GM12865 (cell line): ENCODE measurements at regions not wholly inside any gene's neighbourhood (a gene's known extent, or its start where the extent isn't known, plus 50 kb on each side); places are given as distances from the start of the nearest gene placed in this dataset.

Experiments used
- DNase-seq: peaks from one replicate; pipeline ENCODE4 v3.0.0; 2010; ENCODE audit warnings: low read depth
- H3K4me3 ChIP-seq: 2 replicates; pipeline ENCODE4 v1.5.1; 2011; ENCODE audit warnings: mild to moderate bottlenecking, low read depth, low read length, control low read depth
- TF ChIP-seq, protein P1 (sequence below): IDR thresholded peaks from 2 replicates; pipeline ENCODE4 v1.5.1; 2011; ENCODE audit warnings: low read length, control low read depth, low read depth, inconsistent platforms; ENCODE audit not compliant: insufficient read depth; ENCODE audit errors: missing control alignments

DNA sequence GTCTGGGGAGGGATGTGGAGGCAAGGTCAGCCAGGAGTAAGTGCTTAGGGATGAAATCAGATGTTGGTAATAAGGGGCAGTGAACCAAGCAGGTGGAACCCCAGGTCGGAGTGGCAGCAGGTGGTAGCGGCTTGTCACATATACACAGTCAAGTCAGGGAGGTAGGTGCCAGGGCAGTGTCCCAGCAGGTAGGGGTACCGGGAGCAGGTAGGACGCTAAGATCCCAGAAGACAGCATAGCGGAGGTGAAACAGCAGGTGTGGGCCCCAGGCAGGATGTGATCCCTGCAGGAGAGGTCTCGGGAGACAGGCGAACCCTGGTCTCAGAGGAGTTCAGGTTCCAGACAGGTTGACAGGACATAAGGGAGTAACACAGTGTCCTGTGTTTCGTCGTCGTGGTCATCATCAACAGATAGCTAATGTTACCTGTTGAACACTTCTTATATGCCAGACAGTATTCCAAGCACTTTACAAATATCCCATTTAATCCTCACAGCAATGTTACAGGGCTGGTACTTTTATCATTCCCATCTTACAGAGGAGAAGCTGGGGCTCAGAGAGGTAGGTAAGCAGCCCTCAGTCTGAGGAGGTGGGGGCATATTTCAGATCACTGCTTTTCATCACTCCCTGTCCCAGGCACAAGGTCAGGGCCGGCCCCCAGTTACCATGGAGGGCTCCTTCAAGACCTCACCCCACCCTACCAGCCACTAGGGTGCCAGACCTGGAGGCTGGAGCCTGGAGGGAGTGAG lies 241.6 kb downstream of the UACA start:
- DNase-seq: no peak
- TF ChIP-seq, protein P1, sequence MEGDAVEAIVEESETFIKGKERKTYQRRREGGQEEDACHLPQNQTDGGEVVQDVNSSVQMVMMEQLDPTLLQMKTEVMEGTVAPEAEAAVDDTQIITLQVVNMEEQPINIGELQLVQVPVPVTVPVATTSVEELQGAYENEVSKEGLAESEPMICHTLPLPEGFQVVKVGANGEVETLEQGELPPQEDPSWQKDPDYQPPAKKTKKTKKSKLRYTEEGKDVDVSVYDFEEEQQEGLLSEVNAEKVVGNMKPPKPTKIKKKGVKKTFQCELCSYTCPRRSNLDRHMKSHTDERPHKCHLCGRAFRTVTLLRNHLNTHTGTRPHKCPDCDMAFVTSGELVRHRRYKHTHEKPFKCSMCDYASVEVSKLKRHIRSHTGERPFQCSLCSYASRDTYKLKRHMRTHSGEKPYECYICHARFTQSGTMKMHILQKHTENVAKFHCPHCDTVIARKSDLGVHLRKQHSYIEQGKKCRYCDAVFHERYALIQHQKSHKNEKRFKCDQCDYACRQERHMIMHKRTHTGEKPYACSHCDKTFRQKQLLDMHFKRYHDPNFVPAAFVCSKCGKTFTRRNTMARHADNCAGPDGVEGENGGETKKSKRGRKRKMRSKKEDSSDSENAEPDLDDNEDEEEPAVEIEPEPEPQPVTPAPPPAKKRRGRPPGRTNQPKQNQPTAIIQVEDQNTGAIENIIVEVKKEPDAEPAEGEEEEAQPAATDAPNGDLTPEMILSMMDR: no peak
- no peak overlapping the region for H3K4me3 ChIP-seq

DNA sequence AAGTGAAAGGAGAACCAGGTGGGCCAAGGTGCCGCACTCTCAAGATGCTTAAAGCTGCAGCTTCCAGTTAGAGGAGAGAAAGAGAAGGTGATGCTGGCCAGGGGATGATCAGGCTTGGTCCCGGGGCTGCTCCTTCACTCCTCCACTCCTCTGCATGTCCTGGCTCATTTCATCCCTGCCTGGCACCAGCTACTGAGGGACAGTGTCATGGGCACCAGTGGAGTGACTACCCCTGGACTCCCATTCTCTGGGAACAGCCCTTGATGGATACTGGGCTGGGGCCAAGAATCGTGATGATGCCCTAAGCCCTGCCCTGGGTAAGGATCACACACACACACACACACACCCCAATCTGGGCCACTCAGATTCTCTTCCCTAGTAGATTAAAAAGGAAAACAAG lies 243.7 kb downstream of the UACA start:
- H3K4me3 ChIP-seq: no peak overlapping the region
- TF ChIP-seq, protein P1: no peak
- no peak for DNase-seq

DNA sequence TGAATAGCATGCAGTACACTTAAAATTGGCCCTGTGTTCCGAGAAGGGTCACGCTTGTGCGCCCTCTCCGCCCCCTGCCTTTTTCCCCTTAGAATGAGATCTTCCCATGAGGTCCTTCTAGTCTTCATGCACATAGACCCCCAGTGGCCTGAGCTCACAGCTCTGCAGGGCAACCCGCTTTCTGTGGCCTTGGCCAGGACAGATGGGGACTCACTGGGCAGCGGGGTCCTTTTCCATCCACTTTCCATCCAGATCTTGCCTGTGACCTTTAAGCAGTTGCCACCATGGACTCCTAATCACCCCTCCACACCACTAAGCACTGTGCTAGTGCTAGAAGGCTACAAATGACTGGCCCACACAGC lies 244.4 kb downstream of the UACA start:
- no peak overlapping the region for H3K4me3 ChIP-seq
- DNase-seq: no peak
- TF ChIP-seq, protein P1: no peak

DNA sequence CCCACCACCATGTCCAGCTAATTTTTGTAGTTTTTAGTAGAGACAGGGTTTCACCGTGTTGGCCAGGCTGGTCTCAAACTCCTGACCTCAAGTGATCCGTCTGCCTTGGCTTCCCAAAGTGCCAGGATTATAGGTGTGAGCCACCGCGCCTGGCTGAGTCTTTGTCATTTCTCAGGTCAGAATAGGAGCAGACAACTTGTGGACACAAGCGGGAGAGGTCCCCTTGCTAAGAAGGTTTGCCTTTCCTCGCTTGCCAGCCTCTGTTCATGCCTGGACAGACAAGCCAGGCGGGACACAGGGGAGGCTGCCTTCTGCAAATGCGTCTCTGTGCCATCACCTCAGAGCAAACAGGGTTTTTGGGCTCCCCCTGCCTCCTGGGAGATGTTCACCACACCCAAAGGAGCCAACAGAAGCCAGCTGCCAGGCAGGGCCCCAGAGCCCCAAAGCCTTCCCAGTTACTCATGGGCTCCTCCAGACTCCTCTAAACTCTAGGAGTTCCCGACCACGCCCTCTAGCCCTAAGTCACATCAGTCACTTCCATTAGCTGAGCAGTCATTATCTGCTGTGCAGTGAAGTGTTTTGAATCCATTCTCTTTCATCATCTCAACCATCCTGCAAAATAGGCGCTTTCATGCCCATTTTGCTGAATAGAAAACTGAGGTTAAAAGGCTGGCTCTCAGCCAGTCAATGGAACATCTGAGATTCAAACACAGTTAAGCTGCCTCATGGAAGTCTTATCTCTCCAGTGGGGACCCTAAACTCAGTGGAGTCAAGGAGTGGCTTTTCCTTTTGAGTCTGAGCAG lies 245.0 kb downstream of the UACA start:
- no peak for DNase-seq
- H3K4me3 ChIP-seq: no peak overlapping the region
- TF ChIP-seq, protein P1: no peak

DNA sequence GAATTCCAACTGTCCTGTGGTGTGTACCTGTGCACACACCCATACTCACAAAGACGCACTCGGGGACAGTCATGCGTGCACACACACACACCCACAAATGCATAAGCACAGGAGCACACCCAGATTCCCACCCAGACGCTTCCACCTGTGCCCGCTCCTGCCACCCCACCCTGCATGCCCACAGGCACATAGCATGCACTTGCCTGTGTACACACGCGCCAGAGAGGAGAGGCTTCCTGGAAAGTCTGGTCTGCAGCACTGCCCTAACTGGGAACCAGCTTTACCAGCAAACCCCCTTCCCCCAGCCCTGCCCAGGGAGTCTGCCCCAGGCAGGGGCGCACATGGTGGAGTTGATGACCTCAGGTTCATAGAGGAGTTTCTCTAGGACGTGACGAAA lies 246.2 kb downstream of the UACA start:
- no peak for DNase-seq
- TF ChIP-seq, protein P1: no peak
- no peak overlapping the region for H3K4me3 ChIP-seq

DNA sequence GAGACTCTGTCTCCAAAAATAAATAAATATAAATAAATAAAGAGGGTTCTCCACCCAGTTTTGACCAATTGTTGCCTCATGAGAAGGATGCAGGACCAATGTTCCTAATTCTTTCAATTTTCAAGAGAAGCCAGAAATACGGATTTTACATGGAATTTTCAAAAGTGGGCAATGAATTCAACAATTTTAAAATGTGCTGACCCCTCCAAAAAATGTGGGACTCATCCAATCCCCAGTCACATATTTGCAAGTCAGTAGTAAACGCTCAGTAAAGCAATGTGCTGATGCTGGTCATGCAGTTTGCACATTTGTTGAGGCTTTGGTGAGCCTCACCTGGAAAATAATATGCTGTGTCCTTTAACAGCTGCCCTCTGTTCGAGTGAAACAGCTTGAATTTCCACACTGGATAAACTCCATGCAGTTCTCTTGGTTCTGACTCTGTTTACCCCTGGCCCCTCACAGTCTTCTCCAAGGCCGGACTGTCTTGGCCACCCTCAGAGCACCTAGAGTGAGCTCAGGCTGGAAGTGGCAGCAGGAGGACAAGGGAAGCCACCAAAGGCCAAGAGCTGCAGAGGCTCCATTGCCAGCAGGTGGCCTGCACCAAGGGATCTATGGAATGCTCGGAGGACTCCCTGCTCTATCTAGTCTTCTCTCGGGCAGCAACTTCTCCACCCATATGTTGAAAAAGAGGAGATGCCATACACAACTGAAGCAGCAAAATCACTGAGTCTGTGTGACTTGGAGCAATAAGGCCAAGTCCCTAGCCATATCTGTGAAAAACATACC lies 246.8 kb downstream of the UACA start:
- TF ChIP-seq, protein P1: no peak
- H3K4me3 ChIP-seq: no peak overlapping the region
- no peak for DNase-seq
